ENCODE measurements at regions not wholly inside any gene's neighbourhood (a gene's known extent, or its start where the extent isn't known, plus 50 kb on each side); places are given as distances from the start of the nearest gene placed in this dataset.
"Not testable (repeated sequence)": the region's sequence is repeated elsewhere in the genome, so short reads cannot be mapped to it uniquely, and the experiment has no call there.

DNA sequence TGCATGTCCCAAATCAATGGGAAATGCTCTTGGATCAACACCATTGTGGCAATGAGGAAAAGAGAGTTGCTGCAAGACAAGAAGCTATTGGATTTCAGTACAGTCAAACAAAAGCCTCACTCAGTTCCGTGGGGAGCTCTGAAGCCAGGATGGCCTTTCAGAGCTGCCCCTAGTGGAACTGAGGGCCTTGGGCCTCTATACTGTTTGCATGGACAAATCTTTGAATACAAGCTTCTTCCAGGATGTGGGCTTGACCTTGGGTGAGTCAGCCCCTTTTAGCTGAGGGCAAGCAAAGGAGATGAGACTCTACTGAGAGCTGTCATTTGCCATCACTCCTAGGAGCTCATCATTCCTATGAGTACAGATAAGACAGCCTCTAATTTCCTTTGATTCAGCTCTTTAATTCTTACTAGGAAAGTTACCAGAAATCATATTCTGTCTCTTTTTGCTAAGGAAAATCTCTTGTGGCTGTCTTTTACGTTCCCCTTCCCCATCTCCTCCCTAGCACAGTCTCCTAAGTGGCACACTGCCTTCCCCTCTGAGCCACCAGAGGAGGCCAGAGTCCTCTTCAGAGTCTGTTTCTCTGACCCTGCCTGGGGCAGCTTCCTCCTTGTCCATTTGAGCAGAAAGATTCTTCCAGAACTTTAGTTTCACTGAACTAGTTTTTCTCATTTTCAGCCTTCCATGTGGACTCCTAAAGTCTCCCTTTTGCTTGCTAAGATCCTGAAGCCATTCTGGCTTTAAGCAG lies 168.8 kb upstream of the POC5 start:
- Mint-ChIP-seq H3K36me3 (no peaks in the 10 kb centered on the region), H3K27me3 (ENCODE audit: low read depth) (no peaks in the 10 kb centered on the region), H3K9me3 (no peaks in the 10 kb centered on the region), H3K4me1 (no peaks in the 10 kb centered on the region), H3K4me3 (no peak overlapping the region), H3K27ac (no peak overlapping the region)
- no peak for DNase-seq (ENCODE audit: low spot score in 2 of 2, unreplicated experiment in 2 of 2)
- TF ChIP-seq CTCF (IDR thresholded peaks at IDR 0.05; ENCODE audit: unreplicated experiment) = no peak

DNA sequence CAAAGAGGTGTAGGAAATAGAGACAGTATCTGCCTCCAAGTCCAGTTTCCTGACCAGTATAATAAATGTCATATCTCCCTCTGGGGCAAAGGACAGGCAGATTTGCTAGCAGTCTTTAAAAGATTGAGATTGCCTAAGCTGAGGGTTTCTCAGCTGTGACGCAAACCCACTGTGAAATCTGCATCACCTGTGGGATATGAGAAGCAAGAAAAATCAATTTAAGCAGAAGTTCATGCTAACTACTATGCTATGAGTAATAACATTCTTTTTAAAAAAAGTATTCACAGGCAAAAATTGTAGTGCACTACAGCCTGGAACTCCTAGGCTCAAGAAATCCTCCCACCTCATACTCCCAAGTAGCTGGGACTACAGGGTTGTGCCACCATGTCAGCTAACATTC lies 168.1 kb upstream of the POC5 start:
- no peaks in the 10 kb centered on the region for H3K27me3 Mint-ChIP-seq (ENCODE audit: low read depth)
- DNase-seq (ENCODE audit: low spot score in 2 of 2, unreplicated experiment in 2 of 2) = no peak
- H3K4me1 Mint-ChIP-seq = no peaks in the 10 kb centered on the region
- peaks cover 6% of the 10 kb centered on the region for H3K9me3 Mint-ChIP-seq
- H3K36me3 Mint-ChIP-seq = no peaks in the 10 kb centered on the region
- H3K4me3 Mint-ChIP-seq = no peak overlapping the region
- no peak for TF ChIP-seq CTCF (IDR thresholded peaks at IDR 0.05; ENCODE audit: unreplicated experiment)
- H3K27ac Mint-ChIP-seq = no peak overlapping the region

DNA sequence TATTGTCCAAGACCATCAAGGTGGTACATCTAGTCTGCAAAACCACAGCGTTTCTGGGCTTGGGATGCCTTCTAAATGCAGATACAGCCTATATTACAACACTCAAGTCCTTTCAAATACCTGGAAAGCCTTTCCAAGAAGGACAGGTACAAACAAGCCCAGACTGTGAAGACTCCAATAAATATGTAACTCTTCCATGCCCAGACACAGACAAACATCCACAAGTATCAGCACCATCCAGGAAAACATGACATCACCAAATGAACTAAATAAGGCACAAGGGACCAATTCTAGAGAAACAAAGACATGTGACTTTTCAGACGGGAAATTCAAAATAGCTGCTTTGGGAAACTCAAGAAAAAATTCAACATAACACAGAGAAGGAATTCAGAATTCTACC lies 152.7 kb upstream of the POC5 start:
- no peak for DNase-seq (ENCODE audit: low spot score in 2 of 2, unreplicated experiment in 2 of 2)
- Mint-ChIP-seq H3K27ac (no peak overlapping the region), H3K36me3 (no peaks in the 10 kb centered on the region), H3K4me1 (no peaks in the 10 kb centered on the region), H3K9me3 (peaks cover 18% of the 10 kb centered on the region), H3K4me3 (no peak overlapping the region), H3K27me3 (ENCODE audit: low read depth) (no peaks in the 10 kb centered on the region)
- no peak for TF ChIP-seq CTCF (IDR thresholded peaks at IDR 0.05; ENCODE audit: unreplicated experiment)

DNA sequence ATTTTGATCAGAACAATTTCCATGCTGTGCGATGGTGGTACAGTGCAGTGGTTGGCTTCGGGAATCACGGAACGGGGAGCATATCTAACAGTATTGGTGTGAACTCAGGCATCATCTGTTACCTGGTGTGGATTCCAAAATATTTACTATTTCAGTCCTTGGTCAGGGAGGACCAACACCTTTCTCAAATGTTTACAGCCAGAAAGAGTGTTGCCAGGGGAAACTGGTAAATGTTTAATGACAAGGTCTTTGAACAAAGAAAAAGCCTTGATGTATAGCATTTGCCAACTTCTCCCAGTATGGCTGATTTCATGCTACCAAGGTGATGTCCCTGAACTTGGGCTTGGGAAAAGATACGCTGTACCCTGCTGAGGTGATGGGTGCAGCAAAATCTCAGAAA lies 145.6 kb upstream of the POC5 start:
- Mint-ChIP-seq H3K9me3 (peaks cover 26% of the 10 kb centered on the region), H3K4me1 (no peaks in the 10 kb centered on the region), H3K4me3 (no peak overlapping the region), H3K36me3 (no peaks in the 10 kb centered on the region), H3K27ac (no peak overlapping the region), H3K27me3 (ENCODE audit: low read depth) (peaks cover 8% of the 10 kb centered on the region)
- no peak for TF ChIP-seq CTCF (IDR thresholded peaks at IDR 0.05; ENCODE audit: unreplicated experiment)
- no peak for DNase-seq (ENCODE audit: low spot score in 2 of 2, unreplicated experiment in 2 of 2)

DNA sequence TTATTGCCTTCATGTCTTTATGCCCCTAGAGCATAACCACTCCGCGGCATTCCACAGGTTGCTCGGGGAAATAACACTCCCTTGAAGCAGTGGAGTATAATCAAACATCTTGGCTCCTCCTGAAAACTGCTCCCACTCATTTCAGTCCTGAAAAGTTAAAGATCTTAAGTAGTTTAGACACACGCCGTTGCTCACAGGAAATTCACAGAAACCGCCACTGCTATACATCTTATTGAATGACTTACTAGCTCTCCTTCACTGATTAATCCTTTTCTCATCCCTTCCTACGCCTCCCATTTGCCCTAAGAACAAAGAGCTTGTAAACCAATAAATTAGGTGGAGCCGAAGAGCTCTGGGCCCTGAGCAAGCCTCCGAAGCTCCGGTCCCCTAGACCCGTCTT lies 142.4 kb upstream of the POC5 start:
- H3K27me3 Mint-ChIP-seq (ENCODE audit: low read depth) = peaks cover 18% of the 10 kb centered on the region
- H3K36me3 Mint-ChIP-seq; H3K4me3 Mint-ChIP-seq; H3K4me1 Mint-ChIP-seq; DNase-seq (ENCODE audit: low spot score in 2 of 2, unreplicated experiment in 2 of 2); H3K27ac Mint-ChIP-seq: not testable (repeated sequence)
- H3K9me3 Mint-ChIP-seq = peaks cover 34% of the 10 kb centered on the region

DNA sequence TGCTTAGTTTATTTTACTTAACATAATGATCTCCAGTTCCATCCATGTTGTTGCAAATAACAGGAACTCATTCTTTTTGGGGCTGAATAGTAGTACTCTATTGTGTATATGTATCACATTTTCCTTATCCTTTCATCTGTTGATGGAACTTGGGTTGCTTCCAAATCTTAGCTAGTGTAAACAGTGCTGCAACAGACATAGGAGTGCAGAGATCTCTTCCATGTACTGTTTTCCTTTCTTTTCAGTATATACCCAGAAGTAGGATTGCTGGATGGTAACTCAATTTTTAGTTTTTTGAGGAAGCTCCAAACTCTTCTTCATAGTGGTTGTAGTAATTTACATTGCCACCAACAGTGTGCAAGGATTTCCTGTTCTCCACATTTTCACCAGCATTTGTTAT lies 138.8 kb upstream of the POC5 start:
- TF ChIP-seq CTCF (IDR thresholded peaks at IDR 0.05; ENCODE audit: unreplicated experiment) = no peak
- Mint-ChIP-seq H3K9me3 (peaks cover 34% of the 10 kb centered on the region), H3K27me3 (ENCODE audit: low read depth) (peaks cover 20% of the 10 kb centered on the region), H3K4me3 (no peak overlapping the region), H3K27ac (no peak overlapping the region), H3K36me3 (no peaks in the 10 kb centered on the region), H3K4me1 (no peaks in the 10 kb centered on the region)
- no peak for DNase-seq (ENCODE audit: low spot score in 2 of 2, unreplicated experiment in 2 of 2)
